T-cell (primary cell): ENCODE measurements at regions not wholly inside any gene's neighbourhood (a gene's known extent, or its start where the extent isn't known, plus 50 kb on each side); places are given as distances from the start of the nearest gene placed in this dataset.

Source experiments
- ATAC-seq, 4 experiments: fragments of 200-7000 bp in 3 of 4; fragments of 150-1000 bp in 1 of 4; cut with Tn5 transposase; replicated peaks in 1 of 4; 1 replicate in 3 of 4; 2 replicates in 1 of 4; pipeline ENCODE4 v1.10.0; 2021; ENCODE audit warnings: moderate library complexity in 3 of 4, mild to moderate bottlenecking in 2 of 4, moderate number of reproducible peaks in 1 of 4
- CTCF ChIA-PET, 2 donors: fragments of 300-600 bp; sonication (Branson Sonifier 250); formaldehyde crosslinking; loops; one replicate each; lab custom pipeline; 2022; ENCODE audit warnings: antibody characterized with exemption in 2 of 2; lab: Charles Lee
- POLR2A ChIA-PET, 2 donors: fragments of 300-600 bp; sonication (Branson Sonifier 250); formaldehyde crosslinking; loops; one replicate each; lab custom pipeline; 2022; ENCODE audit warnings: antibody characterized with exemption in 2 of 2; lab: Charles Lee
- DNase-seq, 35 experiments: peaks; one replicate each; pipeline versions ENCODE4 v3.0.0 to v3.0.0-alpha.2; 2013 to 2023
- H3K27ac ChIP-seq: one replicate; pipeline ENCODE4 v1.5.1; 2013; ENCODE audit warnings: low read length
- H3K27me3 ChIP-seq, 2 experiments: replicated peaks in 1 of 2; 1 replicate in 1 of 2; 2 replicates in 1 of 2; pipeline versions ENCODE4 v1.6.1 to v1.7.0; 2013; ENCODE audit warnings: low read length in 1 of 2, mixed read lengths in 1 of 2; ENCODE audit not compliant: control insufficient read depth in 2 of 2, insufficient read depth in 2 of 2; ENCODE audit errors: extremely low read depth in 1 of 2
- H3K36me3 ChIP-seq, 2 donors: 1 replicate in 1 of 2; 2 replicates in 1 of 2; pipeline versions ENCODE4 v1.6.1 to v1.7.0; 2013; ENCODE audit warnings: low read length in 1 of 2; ENCODE audit not compliant: control insufficient read depth in 2 of 2, insufficient read depth in 1 of 2; ENCODE audit errors: extremely low read depth in 1 of 2
- H3K4me1 ChIP-seq, 2 experiments: 1 replicate in 1 of 2; 2 replicates in 1 of 2; pipeline versions ENCODE4 v1.6.1 to v1.7.0; 2013; ENCODE audit warnings: low read length in 2 of 2, mixed read lengths in 1 of 2; ENCODE audit not compliant: insufficient read depth in 2 of 2, control insufficient read depth in 1 of 2; ENCODE audit errors: extremely low read depth in 1 of 2
- H3K4me3 ChIP-seq, 2 donors: 1 replicate in 1 of 2; 2 replicates in 1 of 2; pipeline versions ENCODE4 v1.5.1 to v1.7.0; 2013; ENCODE audit warnings: mild to moderate bottlenecking in 2 of 2, low read length in 1 of 2, moderate library complexity in 1 of 2; ENCODE audit not compliant: control insufficient read depth in 1 of 2; ENCODE audit errors: extremely low read depth in 1 of 2
- H3K9me3 ChIP-seq: 2 replicates; pipeline ENCODE4 v1.7.0; 2013
- H3K27ac Mint-ChIP-seq, 2 donors: one replicate each; pipeline ENCODE4 v1.8.0; 2020 to 2021; ENCODE audit warnings: mild to moderate bottlenecking in 2 of 2, mixed read lengths in 2 of 2
- H3K27me3 Mint-ChIP-seq, 2 donors: one replicate each; pipeline ENCODE4 v1.8.0; 2021 to 2022; ENCODE audit warnings: mixed read lengths in 2 of 2
- H3K36me3 Mint-ChIP-seq: one replicate; pipeline ENCODE4 v1.8.0; 2021; ENCODE audit warnings: mixed read lengths
- H3K4me1 Mint-ChIP-seq, 3 donors: one replicate each; pipeline ENCODE4 v1.8.0; 2020 to 2022; ENCODE audit warnings: mixed read lengths in 3 of 3, mild to moderate bottlenecking in 1 of 3
- H3K4me3 Mint-ChIP-seq, 3 donors: one replicate each; pipeline ENCODE4 v1.8.0; 2020 to 2022; ENCODE audit warnings: mild to moderate bottlenecking in 3 of 3, mixed read lengths in 3 of 3, moderate library complexity in 3 of 3
- H3K9me3 Mint-ChIP-seq, 3 donors: one replicate each; pipeline ENCODE4 v1.8.0; 2020 to 2022; ENCODE audit warnings: mixed read lengths in 3 of 3
- WGBS: methylation state at CpG from one replicate; pipeline ENCODE4 v1.1.5; 2013; ENCODE audit warnings: missing lambda C conversion rate; ENCODE audit not compliant: insufficient coverage; 5-methylcytosine and 5-hydroxymethylcytosine counted together

- Mint-ChIP-seq H3K9me3 (no peaks in the 10 kb centered on the region), H3K27ac (no peak overlapping the region), H3K27me3 (peaks cover 8 to 29% of the 10 kb centered on the region in 2 donors), H3K4me1 (no peaks in the 10 kb centered on the region), H3K4me3 (no peak overlapping the region), H3K36me3 (no peaks in the 10 kb centered on the region)
- no peak for DNase-seq
- WGBS = 2% methylated on average over 6 of the region's 9 CpGs
- ChIA-PET CTCF (no interaction called here), POLR2A (no interaction called here)
- no peaks in the 10 kb centered on the region for H3K4me1 ChIP-seq
- H3K27ac ChIP-seq = no peak overlapping the region
- H3K36me3 ChIP-seq = no peaks in the 10 kb centered on the region
- peaks cover 0 to 40% of the 10 kb centered on the region in 2 experiments for H3K27me3 ChIP-seq
- no peak for ATAC-seq
- no peaks in the 10 kb centered on the region for H3K9me3 ChIP-seq
- H3K4me3 ChIP-seq = no peak overlapping the region
Observed at GRCh38 chr11:70710601-70711000, 312.3 kb downstream of the CTTN start.

GRCh38 chr11:70711095-70711910 is 313.0 kb downstream of the CTTN start:
- no peaks in the 10 kb centered on the region for H3K36me3 ChIP-seq
- H3K36me3 Mint-ChIP-seq = no peaks in the 10 kb centered on the region
- no peak overlapping the region for H3K27ac ChIP-seq
- ChIA-PET POLR2A (no interaction called here), CTCF (no interaction called here)
- H3K27me3 ChIP-seq = peaks cover 0 to 42% of the 10 kb centered on the region in 2 experiments
- DNase-seq (no peak), ATAC-seq (no peak)
- no peaks in the 10 kb centered on the region for H3K9me3 Mint-ChIP-seq
- H3K4me3 Mint-ChIP-seq = no peak overlapping the region
- peaks cover 8 to 33% of the 10 kb centered on the region in 2 donors for H3K27me3 Mint-ChIP-seq
- H3K9me3 ChIP-seq = no peaks in the 10 kb centered on the region
- H3K4me1 ChIP-seq = no peaks in the 10 kb centered on the region
- no peak overlapping the region for H3K4me3 ChIP-seq
- H3K27ac Mint-ChIP-seq = no peak overlapping the region
- 83% methylated on average over 17 of the region's 30 CpGs for whole genome bisulfite sequencing
- no peaks in the 10 kb centered on the region for H3K4me1 Mint-ChIP-seq

DNA sequence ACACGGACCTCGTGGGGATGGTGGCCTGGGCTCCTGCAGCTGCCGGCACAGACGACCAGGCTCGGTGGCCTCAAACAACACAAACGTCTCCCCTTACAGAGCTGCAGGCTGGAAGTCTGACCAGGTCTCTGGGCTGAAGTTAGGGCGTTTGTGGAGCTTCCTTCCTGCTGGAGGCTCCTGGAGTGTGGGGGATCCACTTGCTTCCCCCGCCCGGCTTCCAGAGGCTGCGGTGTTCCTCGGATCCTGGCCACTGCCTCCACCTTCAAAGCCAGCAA is 313.5 kb downstream of the CTTN start:
- POLR2A ChIA-PET = no interaction called here
- CTCF ChIA-PET = no interaction called here
- H3K4me1 ChIP-seq = no peaks in the 10 kb centered on the region
- DNase-seq (no peak), ATAC-seq (no peak)
- no peak overlapping the region for H3K27ac Mint-ChIP-seq
- no peak overlapping the region for H3K4me3 Mint-ChIP-seq
- peaks cover 0 to 46% of the 10 kb centered on the region in 2 experiments for H3K27me3 ChIP-seq
- H3K4me3 ChIP-seq = no peak overlapping the region
- no peaks in the 10 kb centered on the region for H3K9me3 ChIP-seq
- H3K9me3 Mint-ChIP-seq = no peaks in the 10 kb centered on the region
- H3K27ac ChIP-seq = no peak overlapping the region
- H3K27me3 Mint-ChIP-seq = peaks cover 8 to 34% of the 10 kb centered on the region in 2 donors
- H3K36me3 ChIP-seq = no peaks in the 10 kb centered on the region
- no peaks in the 10 kb centered on the region for H3K4me1 Mint-ChIP-seq
- 72% methylated on average over 5 of the region's 11 CpGs for WGBS
- no peaks in the 10 kb centered on the region for H3K36me3 Mint-ChIP-seq

GRCh38 chr11:70712471-70712870 is 314.1 kb downstream of the CTTN start:
- H3K4me1 ChIP-seq = no peaks in the 10 kb centered on the region
- Mint-ChIP-seq H3K9me3 (no peaks in the 10 kb centered on the region), H3K36me3 (no peaks in the 10 kb centered on the region), H3K4me3 (no peak overlapping the region), H3K4me1 (no peaks in the 10 kb centered on the region), H3K27me3 (peaks cover 8 to 40% of the 10 kb centered on the region in 2 donors), H3K27ac (no peak overlapping the region)
- ATAC-seq = no peak
- no peaks in the 10 kb centered on the region for H3K36me3 ChIP-seq
- ChIA-PET CTCF (no interaction called here), POLR2A (no interaction called here)
- WGBS = 59% methylated on average over 10 of the region's 10 CpGs
- peaks cover 0 to 49% of the 10 kb centered on the region in 2 experiments for H3K27me3 ChIP-seq
- no peaks in the 10 kb centered on the region for H3K9me3 ChIP-seq
- H3K27ac ChIP-seq = no peak overlapping the region
- no peak for DNase-seq
- H3K4me3 ChIP-seq = no peak overlapping the region

GRCh38 chr11:70713086-70713835 is 314.9 kb downstream of the CTTN start:
- Histone ChIP-seq H3K36me3 (no peaks in the 10 kb centered on the region), H3K4me3 (no peak overlapping the region), H3K27me3 (peaks cover under 1 to 57% of the 10 kb centered on the region in 2 experiments), H3K27ac (no peak overlapping the region), H3K4me1 (no peaks in the 10 kb centered on the region), H3K9me3 (no peaks in the 10 kb centered on the region)
- Mint-ChIP-seq H3K27me3 (peaks cover 8 to 42% of the 10 kb centered on the region in 2 donors), H3K4me3 (no peak overlapping the region), H3K27ac (no peak overlapping the region), H3K4me1 (no peaks in the 10 kb centered on the region), H3K9me3 (no peaks in the 10 kb centered on the region), H3K36me3 (no peaks in the 10 kb centered on the region)
- ATAC-seq (no peak), DNase-seq (no peak)
- POLR2A ChIA-PET = no interaction called here
- 84% methylated on average over 19 of the region's 24 CpGs for WGBS
- CTCF ChIA-PET = no interaction called here

- no peak for ATAC-seq
- Histone ChIP-seq H3K27ac (no peak overlapping the region), H3K4me3 (no peak overlapping the region), H3K9me3 (no peaks in the 10 kb centered on the region), H3K4me1 (no peaks in the 10 kb centered on the region), H3K36me3 (no peaks in the 10 kb centered on the region), H3K27me3 (peaks cover 2 to 58% of the 10 kb centered on the region in 2 experiments)
- 48% methylated on average over 3 of the region's 10 CpGs for WGBS
- peaks cover 11 to 44% of the 10 kb centered on the region in 2 donors for H3K27me3 Mint-ChIP-seq
- no peaks in the 10 kb centered on the region for H3K9me3 Mint-ChIP-seq
- no peak overlapping the region for H3K27ac Mint-ChIP-seq
- no peak overlapping the region for H3K4me3 Mint-ChIP-seq
- CTCF ChIA-PET = no interaction called here
- DNase-seq = no peak
- no peaks in the 10 kb centered on the region for H3K4me1 Mint-ChIP-seq
- H3K36me3 Mint-ChIP-seq = no peaks in the 10 kb centered on the region
- POLR2A ChIA-PET = no interaction called here
Observed at GRCh38 chr11:70713988-70714665, 315.8 kb downstream of the CTTN start.
